DMS 273 treated with DMSO at 0.1 percent for 48 hours (cell line): ENCODE measurements at regions not wholly inside any gene's neighbourhood (a gene's known extent, or its start where the extent isn't known, plus 50 kb on each side); places are given as distances from the start of the nearest gene placed in this dataset.
"Not testable (repeated sequence)": the region's sequence is repeated elsewhere in the genome, so short reads cannot be mapped to it uniquely, and the experiment has no call there.

ENCODE experiments used
- DNase-seq: peaks from one replicate; lab custom pipeline; 2025; lab: John Stamatoyannopoulos, UW

- DNase-seq: no peak
Measured at GRCh38 chr14:98909251-98909944, 362.6 kb downstream of the BCL11B start.

- DNase-seq: no peak
Measured at GRCh38 chr14:98910061-98910460, 361.9 kb downstream of the BCL11B start.

- no peak for DNase-seq
Measured at GRCh38 chr14:98912655-98913054, 359.3 kb downstream of the BCL11B start.

GRCh38 chr14:98913967-98914650 is 357.9 kb downstream of the BCL11B start:
- no peak for DNase-seq

- no peak for DNase-seq
Measured at GRCh38 chr14:98914942-98915341, 357.1 kb downstream of the BCL11B start.

GRCh38 chr14:98915625-98916024 is 356.4 kb downstream of the BCL11B start:
- DNase-seq: no peak

GRCh38 chr14:98916036-98916435 is 356.0 kb downstream of the BCL11B start:
- no peak for DNase-seq

GRCh38 chr14:98916476-98916875 is 355.5 kb downstream of the BCL11B start:
- DNase-seq: no peak

- DNase-seq: no peak
Measured at GRCh38 chr14:98919434-98919833, 352.6 kb downstream of the BCL11B start.

GRCh38 chr14:98921306-98921705 is 350.7 kb downstream of the BCL11B start:
- DNase-seq: not testable (repeated sequence)

- DNase-seq: no peak
Measured at GRCh38 chr14:98923596-98923995, 348.4 kb downstream of the BCL11B start.

GRCh38 chr14:98924046-98924445 is 348.0 kb downstream of the BCL11B start:
- no peak for DNase-seq

- no peak for DNase-seq
Measured at GRCh38 chr14:98925354-98926040, 346.5 kb downstream of the BCL11B start.

GRCh38 chr14:98926146-98926545 is 345.9 kb downstream of the BCL11B start:
- no peak for DNase-seq

GRCh38 chr14:98926801-98927200 is 345.2 kb downstream of the BCL11B start:
- DNase-seq: no peak

- DNase-seq: no peak
Measured at GRCh38 chr14:98927986-98928385, 344.0 kb downstream of the BCL11B start.

- no peak for DNase-seq
Measured at GRCh38 chr14:98928418-98928817, 343.6 kb downstream of the BCL11B start.

- DNase-seq: no peak
Measured at GRCh38 chr14:98931126-98931525, 340.9 kb downstream of the BCL11B start.

- no peak for DNase-seq
Measured at GRCh38 chr14:98931911-98932310, 340.1 kb downstream of the BCL11B start.

GRCh38 chr14:98932431-98933325 is 339.3 kb downstream of the BCL11B start:
- no peak for DNase-seq

- DNase-seq: not testable (repeated sequence)
Measured at GRCh38 chr14:98934569-98934968, 337.4 kb downstream of the BCL11B start.

GRCh38 chr14:98935921-98936320 is 336.1 kb downstream of the BCL11B start:
- DNase-seq: no peak
